ENCODE measurements at regions not wholly inside any gene's neighbourhood (a gene's known extent, or its start where the extent isn't known, plus 50 kb on each side); places are given as distances from the start of the nearest gene placed in this dataset.

- no peaks in the 10 kb centered on the region for H3K79me2 ChIP-seq (ENCODE audit: control insufficient read depth, insufficient read depth, low read length)
- BruUV-seq (replicated peaks): no TSS peak
- 22% methylated on average over 2 of the region's 2 CpGs for WGBS (ENCODE audit: insufficient coverage, insufficient replicate concordance, low lambda C conversion rate, missing lambda C conversion rate)
- ChIA-PET SMC1A (ENCODE audit: uncharacterized antibody, unreplicated experiment) (interaction anchor here (0.6 kb wide), 1 partner anchor 370 kb away, joined by 3 read pairs; no protein-coding TSS in a partner anchor), POLR2A (no interaction called here), CTCF (no interaction called here), RAD21 (ENCODE audit: unreplicated experiment) (no interaction called here)
- ATAC-seq (no peak), DNase-seq (ENCODE audit: low read depth, low spot score) (no peak), FAIRE-seq (no peak)
- H4K20me1 ChIP-seq (ENCODE audit: control insufficient read depth, insufficient read depth): no peaks in the 10 kb centered on the region; the same call in 1 of the 2 replicates
- H3K9me3 ChIP-seq (replicated peaks; ENCODE audit: control insufficient read depth, insufficient read depth, low read length): no peaks in the 10 kb centered on the region
- no peaks in the 10 kb centered on the region; a peak in 1 of 4 replicates for H3K27me3 ChIP-seq (replicated peaks in 1 of 2; ENCODE audit: control insufficient read depth in 2 of 2, insufficient read depth in 2 of 2, low read length in 1 of 2)
- no peak overlapping the region for H3K4me2 ChIP-seq (ENCODE audit: control insufficient read depth, insufficient read depth)
- in situ Hi-C loops (cut with MboI): no loop called here
- H2AFZ ChIP-seq (ENCODE audit: control insufficient read depth, low read depth, low read length): no peak overlapping the region
- H3K4me3 ChIP-seq: no peak overlapping the region
- no peak overlapping the region for H3K9ac ChIP-seq (ENCODE audit: control insufficient read depth, insufficient read depth, low read length)
- TF ChIP-seq CREB1 (IDR thresholded peaks at IDR 0.05; ENCODE audit: low read depth) (no peak), BCL11A (IDR thresholded peaks at IDR 0.05; ENCODE audit: low read depth, low read length) (no peak), TARDBP (IDR thresholded peaks at IDR 0.05; ENCODE audit: borderline replicate concordance) (no peak), ZSCAN29 (IDR thresholded peaks at IDR 0.05) (no peak)
- intact Hi-C loops (cut with micrococcal nuclease; ENCODE audit: unreplicated experiment): no loop called here
- H3K27ac ChIP-seq (ENCODE audit: control insufficient read depth, insufficient read depth): no peak overlapping the region
- no peaks in the 10 kb centered on the region for H3K4me1 ChIP-seq (ENCODE audit: control insufficient read depth, insufficient read depth, low read length)
- no peaks in the 10 kb centered on the region for H3K36me3 ChIP-seq (ENCODE audit: control insufficient read depth in 2 of 2, insufficient read depth in 2 of 2, low read length in 1 of 2)
Observed at GRCh38 chr4:17055788-17056187, 157.3 kb upstream of the LDB2 start.

GRCh38 chr4:17045866-17046265, 147.4 kb upstream of the LDB2 start:
- no peak for ATAC-seq
- RAD21 ChIA-PET (ENCODE audit: unreplicated experiment): no interaction called here
- H4K20me1 ChIP-seq (ENCODE audit: control insufficient read depth, insufficient read depth): no peaks in the 10 kb centered on the region

More at GRCh38 chr4:17045866-17046265, 147.4 kb upstream of the LDB2 start:
- H3K79me2 ChIP-seq (ENCODE audit: control insufficient read depth, insufficient read depth, low read length): no peaks in the 10 kb centered on the region
- H3K27me3 ChIP-seq (replicated peaks in 1 of 2; ENCODE audit: control insufficient read depth in 2 of 2, insufficient read depth in 2 of 2, low read length in 1 of 2): no peaks in the 10 kb centered on the region
- H3K9me3 ChIP-seq (replicated peaks; ENCODE audit: control insufficient read depth, insufficient read depth, low read length): no peaks in the 10 kb centered on the region
- in situ Hi-C loops (cut with MboI) (no loop called here), intact Hi-C loops (cut with micrococcal nuclease; ENCODE audit: unreplicated experiment) (no loop called here)
- BruUV-seq (replicated peaks): no TSS peak
- no peaks in the 10 kb centered on the region for H3K4me1 ChIP-seq (ENCODE audit: control insufficient read depth, insufficient read depth, low read length)
- H2AFZ ChIP-seq (ENCODE audit: control insufficient read depth, low read depth, low read length): no peak overlapping the region
- ChIA-PET CTCF (no interaction called here), POLR2A (no interaction called here), SMC1A (ENCODE audit: uncharacterized antibody, unreplicated experiment) (no interaction called here)
- DNase-seq (ENCODE audit: low read depth, low spot score): no peak
- H3K4me2 ChIP-seq (ENCODE audit: control insufficient read depth, insufficient read depth): no peak overlapping the region
- FAIRE-seq: no peak
- no peak overlapping the region for H3K27ac ChIP-seq (ENCODE audit: control insufficient read depth, insufficient read depth)
- H3K36me3 ChIP-seq (ENCODE audit: control insufficient read depth in 2 of 2, insufficient read depth in 2 of 2, low read length in 1 of 2): no peaks in the 10 kb centered on the region
- H3K4me3 ChIP-seq: no peak overlapping the region
- 51% methylated on average over 7 of the region's 7 CpGs for WGBS (ENCODE audit: insufficient coverage, insufficient replicate concordance, low lambda C conversion rate, missing lambda C conversion rate)
- TF ChIP-seq BCL3 (IDR thresholded peaks at IDR 0.05; ENCODE audit: borderline replicate concordance, insufficient read depth, low read depth, low read length, poor library complexity, severe bottlenecking) (no peak), SMAD1 (IDR thresholded peaks at IDR 0.05; ENCODE audit: low read depth, partially characterized antibody) (no peak)
- H3K9ac ChIP-seq (ENCODE audit: control insufficient read depth, insufficient read depth, low read length): no peak overlapping the region
